OCI-LY7 (cell line): ENCODE measurements at regions not wholly inside any gene's neighbourhood (a gene's known extent, or its start where the extent isn't known, plus 50 kb on each side); places are given as distances from the start of the nearest gene placed in this dataset.

Experiments
- BruUV-seq: library from RNA; stranded (reverse); fragments of 400-500 nt; replicated peaks from 2 replicates; lab custom pipeline; 2021; lab: Mats Ljungman, UMichigan
- CTCF ChIA-PET: fragments of 300-600 bp; sonication (Branson Sonifier 250); formaldehyde crosslinking; loops from one replicate; lab custom pipeline; 2022; ENCODE audit warnings: antibody characterized with exemption; ENCODE audit not compliant: unreplicated experiment; lab: Charles Lee
- POLR2A ChIA-PET: fragments of 300-600 bp; sonication (Branson Sonifier 250); formaldehyde crosslinking; loops from one replicate; lab custom pipeline; 2022; ENCODE audit warnings: antibody characterized with exemption; lab: Charles Lee
- DNase-seq: peaks from one replicate; pipeline ENCODE4 v3.0.0-alpha.2; 2015; ENCODE audit warnings: low spot score
- H2AFZ ChIP-seq: fragments of 200-600 bp; sonication (generic), shearing (Covaris generic); 2 replicates; pipeline ENCODE4 v1.6.1; 2014; ENCODE audit warnings: mild to moderate bottlenecking, antibody characterized with exemption, low read length, moderate library complexity
- H3K27ac ChIP-seq: fragments of 200-600 bp; sonication (generic); 2 replicates; pipeline ENCODE4 v1.5.1; 2014; ENCODE audit warnings: mixed run types, low read depth, mild to moderate bottlenecking, moderate library complexity, low read length, inconsistent platforms; ENCODE audit not compliant: poor library complexity, severe bottlenecking
- H3K36me3 ChIP-seq: fragments of 200-600 bp; sonication (generic); 2 replicates; pipeline ENCODE4 v1.6.1; 2014; ENCODE audit warnings: mild to moderate bottlenecking, antibody characterized with exemption, low read length, moderate library complexity, mixed read lengths; ENCODE audit not compliant: insufficient read depth
- H3K4me1 ChIP-seq: fragments of 200-600 bp; sonication (generic); 2 replicates; pipeline ENCODE4 v1.5.1; 2014; ENCODE audit warnings: mild to moderate bottlenecking, low read length; ENCODE audit not compliant: insufficient read depth, poor library complexity, severe bottlenecking
- H3K4me2 ChIP-seq: fragments of 200-600 bp; sonication (generic); 2 replicates; pipeline ENCODE4 v1.6.1; 2014; ENCODE audit warnings: mild to moderate bottlenecking, low read length
- H3K4me3 ChIP-seq: fragments of 200-600 bp; sonication (generic); 2 replicates; pipeline ENCODE4 v1.5.1; 2014; ENCODE audit warnings: mild to moderate bottlenecking, low read depth, low read length; ENCODE audit not compliant: poor library complexity, severe bottlenecking
- H3K79me2 ChIP-seq: fragments of 200-600 bp; sonication (generic); 2 replicates; pipeline ENCODE4 v1.6.1; 2016; ENCODE audit warnings: low read depth, mild to moderate bottlenecking, low read length, moderate library complexity, mixed read lengths; ENCODE audit not compliant: insufficient read depth
- H3K9me2 ChIP-seq: fragments of 200-600 bp; sonication (generic); 2 replicates; pipeline ENCODE4 v1.6.1; 2016; ENCODE audit warnings: mild to moderate bottlenecking, low read length, mixed read lengths; ENCODE audit not compliant: insufficient read depth
- H3K9me3 ChIP-seq: fragments of 200-600 bp; sonication (generic); 2 replicates; pipeline ENCODE4 v1.6.1; 2014; ENCODE audit warnings: mild to moderate bottlenecking, mixed run types, low read length, mixed read lengths
- H4K20me1 ChIP-seq: fragments of 200-600 bp; sonication (generic); 2 replicates; pipeline ENCODE4 v1.6.1; 2014; ENCODE audit warnings: mild to moderate bottlenecking, antibody characterized with exemption, low read length, moderate library complexity, mixed read lengths; ENCODE audit not compliant: insufficient read depth
- EZH2phosphoT487 ChIP-seq: fragments of 200-600 bp; sonication (generic); IDR thresholded peaks from 2 replicates; pipeline ENCODE4 v1.6.1; 2018; ENCODE audit warnings: low read depth, borderline replicate concordance, mild to moderate bottlenecking, mixed run types, antibody characterized with exemption, low read length, moderate library complexity, mixed read lengths
- intact Hi-C: fragments of 100-400 bp; cut with micrococcal nuclease; formaldehyde crosslinking; loops from one replicate; pipeline ENCODE4 v1.10.0; 2022; ENCODE audit not compliant: unreplicated experiment
- TF ChIP-seq, protein P1 (sequence below): fragments of 200-600 bp; sonication (generic); conservative IDR thresholded peaks from 2 replicates; pipeline ENCODE4 v1.5.1; 2014; ENCODE audit warnings: mild to moderate bottlenecking, antibody characterized with exemption, low read length, moderate library complexity, mixed read lengths

DNA sequence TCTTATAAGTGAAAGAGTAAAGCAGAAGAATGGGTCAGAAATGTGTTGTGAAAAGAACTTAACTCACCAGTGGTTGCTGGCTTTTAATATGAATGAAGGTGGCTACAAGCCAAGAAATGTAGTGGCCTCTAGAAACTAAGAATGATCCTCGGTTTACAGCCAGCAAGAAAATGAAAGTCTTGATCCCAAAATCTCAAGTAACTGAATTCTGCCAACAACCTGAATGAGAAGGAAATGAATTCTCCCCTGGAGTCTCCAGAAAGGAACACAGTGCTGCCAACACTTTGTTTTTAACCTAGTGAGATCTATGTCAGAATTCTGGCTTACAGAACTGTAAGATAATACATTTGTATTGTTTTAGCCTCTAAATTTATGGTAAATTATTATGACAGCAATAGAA is 193.0 kb downstream of the FZD1 start:
- H3K4me1 ChIP-seq = no peaks in the 10 kb centered on the region
- no peaks in the 10 kb centered on the region for H3K9me3 ChIP-seq
- DNase-seq = no peak
- TF ChIP-seq, protein P1, sequence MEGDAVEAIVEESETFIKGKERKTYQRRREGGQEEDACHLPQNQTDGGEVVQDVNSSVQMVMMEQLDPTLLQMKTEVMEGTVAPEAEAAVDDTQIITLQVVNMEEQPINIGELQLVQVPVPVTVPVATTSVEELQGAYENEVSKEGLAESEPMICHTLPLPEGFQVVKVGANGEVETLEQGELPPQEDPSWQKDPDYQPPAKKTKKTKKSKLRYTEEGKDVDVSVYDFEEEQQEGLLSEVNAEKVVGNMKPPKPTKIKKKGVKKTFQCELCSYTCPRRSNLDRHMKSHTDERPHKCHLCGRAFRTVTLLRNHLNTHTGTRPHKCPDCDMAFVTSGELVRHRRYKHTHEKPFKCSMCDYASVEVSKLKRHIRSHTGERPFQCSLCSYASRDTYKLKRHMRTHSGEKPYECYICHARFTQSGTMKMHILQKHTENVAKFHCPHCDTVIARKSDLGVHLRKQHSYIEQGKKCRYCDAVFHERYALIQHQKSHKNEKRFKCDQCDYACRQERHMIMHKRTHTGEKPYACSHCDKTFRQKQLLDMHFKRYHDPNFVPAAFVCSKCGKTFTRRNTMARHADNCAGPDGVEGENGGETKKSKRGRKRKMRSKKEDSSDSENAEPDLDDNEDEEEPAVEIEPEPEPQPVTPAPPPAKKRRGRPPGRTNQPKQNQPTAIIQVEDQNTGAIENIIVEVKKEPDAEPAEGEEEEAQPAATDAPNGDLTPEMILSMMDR = no peak
- TF ChIP-seq EZH2phosphoT487 = no peak
- no peak overlapping the region for H3K4me3 ChIP-seq
- H3K9me2 ChIP-seq = no peaks in the 10 kb centered on the region
- BruUV-seq = no TSS peak
- H3K36me3 ChIP-seq = no peaks in the 10 kb centered on the region
- intact Hi-C loops = no loop called here
- POLR2A ChIA-PET = no interaction called here
- H3K4me2 ChIP-seq = no peak overlapping the region
- no peaks in the 10 kb centered on the region for H3K79me2 ChIP-seq
- H3K27ac ChIP-seq = no peak overlapping the region
- H2AFZ ChIP-seq = no peak overlapping the region
- CTCF ChIA-PET = no interaction called here
- no peaks in the 10 kb centered on the region for H4K20me1 ChIP-seq

DNA sequence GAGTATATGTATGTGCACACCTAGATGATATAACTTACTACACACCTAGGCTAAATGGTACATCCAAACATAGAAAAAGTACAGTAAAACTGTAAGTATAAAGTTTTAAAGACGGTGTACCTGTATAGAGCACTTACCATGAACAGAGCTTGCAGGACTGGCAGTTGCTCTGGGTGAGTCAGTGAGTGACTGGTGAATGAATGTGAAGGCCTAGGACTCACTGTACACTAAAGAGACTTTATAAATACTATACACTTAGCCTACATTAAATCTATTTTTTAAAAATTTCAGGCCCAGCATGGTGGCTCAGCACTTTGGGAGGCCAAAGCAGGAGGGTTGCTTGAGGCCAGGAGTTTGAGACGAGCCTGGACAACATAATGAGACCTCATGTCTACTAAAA is 195.3 kb downstream of the FZD1 start:
- ChIA-PET CTCF (no interaction called here), POLR2A (no interaction called here)
- H3K4me3 ChIP-seq = no peak overlapping the region
- no peak overlapping the region for H3K4me2 ChIP-seq
- H2AFZ ChIP-seq = no peak overlapping the region
- no peaks in the 10 kb centered on the region for H3K79me2 ChIP-seq
- TF ChIP-seq, protein P1 = no peak
- no peak for TF ChIP-seq EZH2phosphoT487
- no peaks in the 10 kb centered on the region for H3K36me3 ChIP-seq
- no TSS peak for BruUV-seq
- H4K20me1 ChIP-seq = no peaks in the 10 kb centered on the region
- no peaks in the 10 kb centered on the region for H3K9me3 ChIP-seq
- H3K27ac ChIP-seq = no peak overlapping the region
- H3K4me1 ChIP-seq = no peaks in the 10 kb centered on the region
- no peak for DNase-seq
- no peaks in the 10 kb centered on the region for H3K9me2 ChIP-seq
- intact Hi-C loops = no loop called here

DNA sequence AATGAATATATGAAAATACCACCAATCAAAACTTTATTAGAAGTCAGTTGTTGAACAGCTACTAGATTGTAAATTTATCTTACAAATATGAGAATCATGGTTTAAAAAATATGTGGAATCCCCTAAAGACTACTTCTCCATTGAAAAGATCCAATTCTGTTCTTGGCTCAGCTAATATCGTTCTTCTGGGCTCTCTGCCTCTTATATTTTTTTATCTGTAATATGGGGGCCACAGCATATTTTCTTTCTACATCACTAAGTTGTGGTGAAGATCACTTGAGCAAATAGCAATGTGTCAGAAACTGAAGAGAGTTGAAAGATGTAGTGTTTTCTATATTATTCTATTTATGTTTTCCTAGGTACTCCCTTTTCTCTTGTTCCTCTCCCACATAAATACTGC is 198.1 kb downstream of the FZD1 start:
- no peak for DNase-seq
- BruUV-seq = no TSS peak
- H3K4me3 ChIP-seq = no peak overlapping the region
- no peak overlapping the region for H2AFZ ChIP-seq
- no peak for TF ChIP-seq EZH2phosphoT487
- H3K4me1 ChIP-seq = no peaks in the 10 kb centered on the region
- intact Hi-C loops = no loop called here
- no peaks in the 10 kb centered on the region for H3K36me3 ChIP-seq
- no peaks in the 10 kb centered on the region for H3K9me3 ChIP-seq
- H4K20me1 ChIP-seq = no peaks in the 10 kb centered on the region
- H3K27ac ChIP-seq = no peak overlapping the region
- H3K79me2 ChIP-seq = no peaks in the 10 kb centered on the region
- POLR2A ChIA-PET = interaction anchor here (1.0 kb wide), 1 partner anchor 11 kb away, joined by 3 read pairs; no protein-coding TSS in a partner anchor
- H3K4me2 ChIP-seq = no peak overlapping the region
- CTCF ChIA-PET = no interaction called here
- no peaks in the 10 kb centered on the region for H3K9me2 ChIP-seq
